Stimulated activated CD8-positive, alpha-beta memory T cell treated with anti-CD3 and anti-CD28 coated beads, Interleukin-7, amount 100 ng/mL, for 4 hours (primary cell): ENCODE measurements at regions not wholly inside any gene's neighbourhood (a gene's known extent, or its start where the extent isn't known, plus 50 kb on each side); places are given as distances from the start of the nearest gene placed in this dataset.

Experiments
- DNase-seq, 2 donors: peaks; one replicate each; pipeline ENCODE4 v3.0.0-alpha.2; 2020; ENCODE audit warnings: low read depth in 2 of 2

DNA sequence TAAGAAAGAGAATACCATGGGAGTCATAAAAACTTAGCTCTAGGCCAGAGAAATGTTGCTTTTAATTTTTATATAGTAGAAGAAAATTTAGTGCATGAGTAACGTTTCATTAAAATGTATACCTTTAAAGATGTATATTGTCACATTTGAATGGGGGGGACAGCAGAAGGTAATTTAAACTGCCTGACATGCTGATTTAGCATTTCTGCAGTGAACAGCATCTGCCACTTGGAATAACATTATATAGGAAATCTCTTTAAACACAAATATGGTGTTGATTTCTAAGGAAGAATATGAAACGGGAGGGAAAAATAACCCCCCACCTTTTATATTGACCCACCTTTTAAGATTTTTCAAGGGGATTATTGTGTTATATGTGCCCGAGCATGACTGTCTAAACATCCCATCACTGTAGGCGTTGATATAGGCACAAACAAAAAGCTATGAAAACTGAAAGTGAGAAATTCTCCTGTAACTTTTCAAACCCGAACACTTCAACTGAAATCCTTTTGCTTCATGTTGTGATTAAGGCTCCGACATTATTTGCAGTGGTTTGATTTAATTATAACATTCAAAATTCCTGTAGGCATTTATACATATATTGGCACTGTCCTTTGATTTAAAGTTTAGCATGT, 244.7 kb upstream of the CELF2 start:
- no peak for DNase-seq

DNA sequence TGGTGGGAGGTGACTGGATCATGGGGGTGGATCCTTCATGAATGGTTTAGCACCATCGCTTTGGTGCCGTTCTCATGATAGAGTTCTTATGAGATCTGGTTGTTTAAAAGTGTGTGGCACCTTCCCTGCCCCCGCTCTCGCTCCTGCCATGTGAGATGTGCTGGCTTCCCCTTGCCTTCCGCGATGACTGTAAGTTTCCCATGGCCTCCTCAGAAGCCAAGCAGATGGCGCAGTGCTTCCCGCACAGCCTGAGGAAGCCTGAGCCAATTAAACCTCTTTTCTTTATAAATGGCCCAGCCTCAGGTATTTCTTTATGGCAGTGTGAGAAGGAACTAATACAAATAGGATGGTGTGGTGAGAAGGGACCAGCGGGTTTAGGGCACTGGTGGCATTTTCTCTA, 243.3 kb upstream of the CELF2 start:
- DNase-seq = no peak

DNA sequence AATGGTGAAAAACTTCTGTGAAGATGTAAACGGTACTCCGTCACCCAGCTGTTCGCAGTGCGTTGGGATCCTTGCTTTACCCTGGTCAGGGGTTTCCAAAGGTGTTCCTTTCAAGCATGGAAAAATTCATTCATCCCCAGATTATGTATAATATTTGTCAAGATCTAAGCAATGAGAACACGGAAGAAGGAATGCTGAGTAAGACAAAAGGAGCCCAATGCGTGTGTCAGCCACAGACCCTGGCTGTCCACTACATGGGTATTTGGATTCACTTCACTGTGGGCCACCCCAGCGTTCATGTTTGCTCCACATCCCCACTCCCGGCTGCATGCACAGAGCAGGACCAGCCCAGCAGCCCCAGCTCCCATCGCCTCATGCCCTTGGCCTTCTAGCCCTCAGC, 241.3 kb upstream of the CELF2 start:
- no peak for DNase-seq

- no peak for DNase-seq
Measured at GRCh38 chr10:10777279-10777678, 240.4 kb upstream of the CELF2 start.

- DNase-seq = no peak
Measured at GRCh38 chr10:10777723-10778122, 239.9 kb upstream of the CELF2 start.

DNA sequence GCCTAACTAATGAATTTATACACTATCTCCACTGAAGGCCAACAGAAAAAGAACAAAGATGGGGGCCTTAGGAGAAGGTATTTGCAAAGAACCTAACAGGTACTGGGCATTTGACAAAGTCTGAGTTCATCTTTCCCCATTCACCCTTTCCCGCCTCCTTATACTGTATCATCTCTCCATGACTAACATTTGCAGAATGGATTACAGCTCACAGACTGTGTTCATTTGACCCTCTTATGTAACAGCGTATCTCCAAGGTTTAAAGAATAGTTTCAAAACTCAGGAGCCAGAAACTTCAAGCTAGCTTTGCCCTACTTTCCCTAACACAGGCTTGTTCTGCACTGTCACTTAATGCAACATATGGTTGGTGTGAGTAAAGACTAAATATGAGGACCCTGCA, 238.7 kb upstream of the CELF2 start:
- no peak for DNase-seq

- no peak for DNase-seq
Measured at GRCh38 chr10:10779511-10779910, 238.2 kb upstream of the CELF2 start.

GRCh38 chr10:10780746-10781145, 236.9 kb upstream of the CELF2 start:
- DNase-seq = no peak

GRCh38 chr10:10782603-10783002, 235.1 kb upstream of the CELF2 start:
- DNase-seq = no peak

- no peak for DNase-seq
Measured at GRCh38 chr10:10785627-10786026, 232.0 kb upstream of the CELF2 start.

DNA sequence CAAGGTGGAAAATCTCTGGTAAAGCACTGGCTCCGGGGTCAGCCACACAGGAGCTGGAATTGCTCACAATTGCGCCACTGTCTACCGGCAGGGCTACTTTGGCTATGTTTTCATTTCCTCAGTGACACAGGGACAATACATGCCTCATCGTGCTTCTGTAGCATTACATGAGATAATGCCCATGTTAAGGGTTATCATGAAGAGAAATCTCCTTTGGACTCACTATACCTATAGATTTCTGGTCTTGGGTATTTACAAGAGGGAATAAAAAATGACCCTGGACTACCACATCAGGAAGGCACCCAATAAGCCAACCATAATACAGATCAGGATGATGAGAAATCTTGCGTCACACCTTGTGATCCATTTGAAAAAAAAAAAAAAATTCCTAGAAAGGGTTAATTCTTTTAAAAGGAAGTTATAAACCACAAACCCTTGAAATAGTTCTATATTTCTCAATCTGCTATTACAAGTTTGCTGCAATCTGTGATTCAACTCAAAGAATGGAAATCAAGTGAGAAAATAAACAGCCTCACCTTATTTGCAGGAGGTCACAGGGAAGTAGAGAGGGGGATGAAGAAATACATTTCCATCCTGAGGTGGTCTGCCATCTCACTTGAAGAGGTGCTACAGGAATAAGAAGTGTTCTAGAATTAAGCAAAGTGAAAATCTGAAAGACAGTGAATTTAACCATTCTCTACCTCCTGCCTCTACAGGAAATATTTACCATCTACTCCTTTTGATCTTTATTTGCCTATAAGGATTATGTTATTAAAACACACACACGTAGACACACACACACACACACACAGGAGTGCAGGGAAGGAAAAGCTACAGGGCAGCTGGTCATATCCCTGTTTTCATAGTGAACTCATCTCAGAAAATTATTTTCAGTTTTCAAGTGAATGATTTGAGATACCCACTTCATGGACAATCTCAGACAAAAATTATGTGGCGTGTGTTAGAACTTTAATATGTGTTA, 231.3 kb upstream of the CELF2 start:
- DNase-seq = no peak

DNA sequence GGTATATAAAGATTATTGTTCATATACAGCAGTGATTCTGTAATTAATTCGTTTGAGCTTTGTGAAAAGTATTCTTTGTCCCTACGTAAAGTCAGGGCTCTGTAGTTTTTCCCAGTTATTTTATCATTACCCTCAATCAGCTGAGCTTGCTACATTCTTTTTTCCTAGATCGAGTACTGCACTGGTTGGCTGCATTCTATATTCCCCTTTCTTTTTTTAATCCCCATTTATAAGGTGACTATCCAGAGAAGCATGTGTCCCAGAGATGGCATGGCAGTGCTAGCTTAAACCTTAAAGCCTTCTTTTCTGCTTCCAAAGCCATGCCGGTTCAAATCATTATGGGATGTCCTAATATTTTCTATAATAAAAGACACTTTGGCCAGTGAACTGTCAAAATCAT, 230.1 kb upstream of the CELF2 start:
- DNase-seq = no peak

DNA sequence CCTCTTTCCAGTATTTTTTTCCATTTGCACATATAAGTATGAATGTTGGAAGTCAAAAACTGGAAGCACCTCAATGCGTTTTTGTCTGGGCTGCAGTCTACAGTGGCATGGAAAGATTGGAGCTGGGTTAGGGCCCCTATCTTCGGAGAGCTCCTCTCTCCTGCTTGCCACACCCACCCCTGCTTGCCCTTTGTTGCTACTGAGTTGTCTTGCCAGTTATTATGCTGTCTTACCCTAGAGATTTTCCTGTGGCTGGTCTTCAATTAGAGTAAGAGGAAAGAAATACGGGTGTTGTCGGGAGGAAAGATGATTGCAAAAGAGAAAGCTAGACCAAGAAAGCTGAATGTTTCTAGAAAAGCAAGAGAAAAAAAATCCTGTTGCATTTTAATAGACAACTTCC, 228.9 kb upstream of the CELF2 start:
- DNase-seq = no peak

- no peak for DNase-seq
Measured at GRCh38 chr10:10791869-10792268, 225.8 kb upstream of the CELF2 start.

- no peak for DNase-seq
Measured at GRCh38 chr10:10792681-10793080, 225.0 kb upstream of the CELF2 start.

DNA sequence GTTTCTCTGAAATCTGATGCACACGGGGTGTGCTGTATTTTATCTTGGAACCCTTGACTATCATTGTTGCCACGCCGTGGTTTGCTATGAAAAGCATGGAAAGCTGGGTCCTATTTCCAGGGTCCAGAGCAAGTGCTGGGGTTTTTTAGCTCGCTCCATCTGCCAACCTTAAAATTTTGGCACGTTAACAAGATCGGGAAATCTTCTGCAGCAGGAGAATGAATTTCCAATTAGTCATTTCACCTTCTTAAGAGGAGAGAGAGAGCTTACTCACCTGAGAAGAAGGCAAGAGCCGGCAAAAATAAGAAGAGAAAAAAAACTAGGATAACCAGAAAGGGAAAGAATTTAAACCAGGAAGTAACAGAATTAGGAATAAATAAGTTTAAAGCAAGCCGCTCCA, 223.6 kb upstream of the CELF2 start:
- no peak for DNase-seq

DNA sequence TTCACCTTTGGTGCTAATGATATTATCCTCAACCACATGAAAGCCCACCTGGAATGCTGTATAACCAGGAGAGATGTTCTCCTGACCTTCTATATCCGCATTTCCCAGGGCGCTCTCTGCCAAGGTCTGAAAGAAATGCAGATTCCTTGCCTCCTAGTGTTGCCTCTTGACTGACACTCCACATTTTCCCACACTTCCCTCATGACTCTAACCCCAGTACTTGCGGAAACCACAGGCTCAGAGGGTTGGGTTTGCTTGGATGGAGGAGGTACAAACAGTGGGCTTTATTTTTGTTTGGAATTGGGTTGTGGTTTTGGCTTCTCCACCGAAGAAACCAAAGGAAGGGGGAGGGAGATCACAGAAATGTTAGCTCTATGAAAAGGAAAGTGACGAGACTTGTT, 222.9 kb upstream of the CELF2 start:
- no peak for DNase-seq

DNA sequence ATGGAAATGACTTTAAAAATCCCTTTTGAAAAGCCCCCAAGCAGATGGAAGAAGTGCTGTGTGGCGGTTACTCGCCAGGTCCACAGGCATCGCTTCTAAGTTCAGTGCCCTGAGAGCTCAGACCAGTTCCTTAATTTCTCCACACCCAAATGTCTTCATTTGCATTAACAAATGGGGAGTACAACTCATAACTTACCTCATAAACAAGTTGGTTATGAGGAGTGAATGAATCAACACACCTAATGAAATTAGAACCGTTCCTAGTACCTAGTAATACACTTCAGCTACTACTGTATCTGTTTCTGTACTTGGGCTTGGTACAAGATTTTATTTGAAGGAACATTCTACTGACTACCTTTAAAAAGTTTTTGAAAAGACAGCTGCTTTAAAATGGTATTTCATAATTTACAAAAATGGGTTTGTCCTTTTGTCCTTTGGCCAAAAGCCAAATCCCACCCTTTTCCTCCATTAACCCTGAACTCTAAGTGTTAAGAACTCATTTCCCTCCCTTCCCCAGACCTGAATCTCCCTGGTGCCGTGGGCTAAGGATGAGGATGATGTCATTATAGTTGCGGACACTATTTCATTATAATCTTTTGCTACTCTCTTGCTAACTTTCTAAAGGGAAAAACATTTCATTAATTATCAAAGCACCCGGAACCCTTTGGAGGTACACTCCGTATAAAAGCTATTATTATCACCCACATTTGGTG, 221.5 kb upstream of the CELF2 start:
- DNase-seq = no peak

DNA sequence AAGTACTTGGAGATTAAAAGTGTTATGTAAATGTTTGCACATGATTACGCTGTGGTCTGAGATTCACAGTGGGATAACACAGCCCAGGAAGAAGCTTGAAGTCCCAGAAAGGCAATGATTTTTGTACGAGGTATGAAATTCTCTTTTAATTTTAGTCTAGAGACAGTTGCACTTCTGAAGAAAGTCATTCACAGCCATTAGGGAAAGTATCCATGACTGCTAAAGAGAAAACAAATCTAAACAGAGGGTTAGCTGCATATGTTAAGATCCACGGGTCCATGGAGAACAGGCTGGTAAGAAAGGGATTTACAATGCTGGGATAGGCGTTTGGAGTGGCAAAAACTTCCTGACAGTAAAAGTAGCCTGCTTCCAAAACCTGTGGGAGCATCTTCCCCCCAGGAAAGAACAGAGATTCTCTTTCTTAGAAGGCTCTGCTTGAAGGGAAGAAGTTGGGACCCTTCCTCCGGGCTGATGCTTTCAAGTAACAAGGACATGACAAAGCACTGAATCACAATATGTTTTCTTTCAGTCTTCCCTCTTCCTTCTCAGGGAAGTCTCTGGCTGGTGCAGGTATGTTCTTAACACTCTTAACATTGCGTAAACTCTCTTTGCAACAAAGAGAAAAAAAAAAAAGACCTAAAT, 220.8 kb upstream of the CELF2 start:
- no peak for DNase-seq

- no peak for DNase-seq
Measured at GRCh38 chr10:10797513-10797912, 220.2 kb upstream of the CELF2 start.

DNA sequence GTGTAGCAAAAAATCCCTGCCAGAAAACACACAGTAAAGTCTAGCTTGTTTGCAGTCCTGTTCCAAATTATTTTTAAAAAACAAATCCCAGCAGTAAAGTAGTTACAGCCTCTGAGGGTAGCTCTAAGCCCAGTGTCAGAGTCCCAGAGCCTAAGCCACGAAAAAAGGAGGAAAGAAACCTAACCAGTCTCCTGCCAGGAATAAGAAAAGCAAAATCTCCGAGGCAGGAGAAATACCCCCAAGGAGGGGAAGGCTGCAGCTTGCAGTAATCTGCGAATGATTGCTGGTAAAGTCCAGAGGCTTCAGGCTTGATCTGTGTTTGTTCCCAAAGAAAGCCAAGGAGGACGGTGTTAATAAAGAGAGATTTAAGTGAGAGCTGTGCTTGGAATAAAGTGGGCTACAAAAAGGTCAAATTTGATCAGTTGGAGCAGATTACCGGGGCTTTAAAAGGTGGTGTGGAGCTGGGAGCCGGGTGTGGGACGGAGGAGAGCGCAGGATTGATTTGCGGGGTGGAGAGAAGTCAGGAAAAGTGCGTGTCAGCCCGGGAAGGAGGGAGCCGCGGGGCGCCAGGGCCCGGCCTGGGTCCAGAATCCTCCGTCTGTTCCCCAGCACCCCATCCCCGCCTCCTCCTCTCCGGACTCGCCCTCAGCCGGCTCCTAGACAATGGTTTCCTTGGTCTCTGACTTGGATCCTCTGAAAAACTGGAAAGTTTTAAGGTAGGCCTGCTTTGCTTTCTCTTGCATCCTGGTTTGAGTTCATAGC, 219.4 kb upstream of the CELF2 start:
- no peak for DNase-seq

GRCh38 chr10:10798864-10799192, 218.8 kb upstream of the CELF2 start:
- no peak for DNase-seq
